ENCODE measurements at regions not wholly inside any gene's neighbourhood (a gene's known extent, or its start where the extent isn't known, plus 50 kb on each side); places are given as distances from the start of the nearest gene placed in this dataset.

DNA sequence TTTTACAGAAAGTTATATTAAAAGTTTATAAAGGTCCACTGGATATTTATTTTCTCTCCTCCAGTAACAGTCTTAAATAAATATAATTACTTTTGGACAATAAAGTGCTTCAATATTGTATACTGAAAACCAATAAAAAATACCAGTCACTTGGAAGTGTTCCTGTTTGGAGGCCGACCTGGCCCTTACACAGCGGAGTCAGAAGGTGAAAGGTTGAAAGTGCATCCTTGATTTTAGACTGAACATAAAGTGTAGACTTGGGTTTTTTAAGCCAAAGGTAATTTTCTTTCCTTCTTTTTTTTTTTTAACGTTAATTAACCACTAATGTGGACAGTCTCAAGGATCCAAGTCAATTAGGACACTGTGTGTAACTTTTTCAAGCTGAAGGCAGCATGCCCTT lies 152.3 kb upstream of the TBX18 start:
- TF ChIP-seq, protein P1, sequence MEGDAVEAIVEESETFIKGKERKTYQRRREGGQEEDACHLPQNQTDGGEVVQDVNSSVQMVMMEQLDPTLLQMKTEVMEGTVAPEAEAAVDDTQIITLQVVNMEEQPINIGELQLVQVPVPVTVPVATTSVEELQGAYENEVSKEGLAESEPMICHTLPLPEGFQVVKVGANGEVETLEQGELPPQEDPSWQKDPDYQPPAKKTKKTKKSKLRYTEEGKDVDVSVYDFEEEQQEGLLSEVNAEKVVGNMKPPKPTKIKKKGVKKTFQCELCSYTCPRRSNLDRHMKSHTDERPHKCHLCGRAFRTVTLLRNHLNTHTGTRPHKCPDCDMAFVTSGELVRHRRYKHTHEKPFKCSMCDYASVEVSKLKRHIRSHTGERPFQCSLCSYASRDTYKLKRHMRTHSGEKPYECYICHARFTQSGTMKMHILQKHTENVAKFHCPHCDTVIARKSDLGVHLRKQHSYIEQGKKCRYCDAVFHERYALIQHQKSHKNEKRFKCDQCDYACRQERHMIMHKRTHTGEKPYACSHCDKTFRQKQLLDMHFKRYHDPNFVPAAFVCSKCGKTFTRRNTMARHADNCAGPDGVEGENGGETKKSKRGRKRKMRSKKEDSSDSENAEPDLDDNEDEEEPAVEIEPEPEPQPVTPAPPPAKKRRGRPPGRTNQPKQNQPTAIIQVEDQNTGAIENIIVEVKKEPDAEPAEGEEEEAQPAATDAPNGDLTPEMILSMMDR (IDR thresholded peaks at IDR 0.05; ENCODE audit: borderline replicate concordance, extremely low read depth, insufficient read depth), result no peak
- Histone ChIP-seq H3K9ac (ENCODE audit: low read length in 3 of 3) (no peak overlapping the region), H3K4me1 (ENCODE audit: control insufficient read depth in 2 of 3, insufficient read depth in 2 of 3, low read depth in 1 of 3, low read length in 3 of 3) (no peaks in the 10 kb centered on the region), H3K27ac (ENCODE audit: low read depth in 2 of 2, low read length in 2 of 2) (no peak overlapping the region), H3K36me3 (ENCODE audit: control insufficient read depth in 2 of 3, insufficient read depth in 3 of 3, low read length in 3 of 3) (no peaks in the 10 kb centered on the region), H3K4me3 (ENCODE audit: low read length in 3 of 3) (no peak overlapping the region), H3K9me3 (ENCODE audit: control insufficient read depth in 2 of 3, insufficient read depth in 1 of 3, low read length in 3 of 3) (no peaks in the 10 kb centered on the region), H3K27me3 (ENCODE audit: control insufficient read depth, insufficient read depth, low read length) (no peaks in the 10 kb centered on the region)
- intact Hi-C loops (cut with DNase I), result no loop called here
- FAIRE-seq (no peak), DNase-seq (no peak)

DNA sequence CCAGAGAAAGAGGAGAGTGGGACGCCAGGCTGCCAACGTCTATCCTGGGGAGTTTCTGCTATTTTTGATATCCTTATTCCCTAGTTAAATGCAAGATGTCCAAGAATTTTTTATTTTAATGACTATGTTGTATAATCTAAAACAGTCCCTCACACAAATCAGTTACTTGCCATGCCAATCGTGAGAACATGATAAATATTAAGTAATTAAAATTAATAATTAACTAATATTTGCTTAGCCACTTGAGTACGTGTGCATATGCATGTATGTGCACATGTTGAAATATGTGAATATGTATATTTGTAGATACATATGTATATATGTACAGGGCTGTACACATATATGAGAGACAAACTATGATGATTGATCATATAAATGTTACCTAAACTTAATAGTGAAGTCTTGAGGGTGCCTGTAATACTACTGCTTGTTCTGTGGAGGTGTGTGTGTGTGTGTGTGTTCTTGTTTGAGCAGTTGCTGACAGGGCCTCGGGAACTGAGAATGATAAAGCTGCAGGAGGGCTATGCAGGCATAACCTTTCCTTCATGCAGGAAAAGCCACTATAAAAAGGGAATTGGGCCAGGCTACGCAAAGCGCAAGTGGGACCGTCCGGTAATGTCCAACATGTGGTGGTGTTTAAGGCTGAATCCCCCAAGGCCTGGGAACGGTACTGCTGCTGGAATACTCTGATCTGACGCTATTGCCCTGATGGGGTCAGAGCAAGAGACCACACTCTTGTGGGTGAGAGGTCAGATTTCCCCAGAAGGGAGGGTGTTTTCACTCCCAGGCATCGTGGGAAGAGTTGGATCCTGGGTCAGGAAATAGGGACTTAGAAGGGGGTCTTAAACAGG lies 148.3 kb upstream of the TBX18 start:
- no peak overlapping the region for H3K4me3 ChIP-seq (ENCODE audit: low read length in 3 of 3)
- no peaks in the 10 kb centered on the region for H3K36me3 ChIP-seq (ENCODE audit: control insufficient read depth in 2 of 3, insufficient read depth in 3 of 3, low read length in 3 of 3)
- TF ChIP-seq, protein P1 (IDR thresholded peaks at IDR 0.05; ENCODE audit: borderline replicate concordance, extremely low read depth, insufficient read depth), result no peak
- DNase-seq (no peak), FAIRE-seq (no peak)
- H3K27ac ChIP-seq (ENCODE audit: low read depth in 2 of 2, low read length in 2 of 2), result no peak overlapping the region
- intact Hi-C loops (cut with DNase I), result no loop called here
- H3K9me3 ChIP-seq (ENCODE audit: control insufficient read depth in 2 of 3, insufficient read depth in 1 of 3, low read length in 3 of 3), result no peaks in the 10 kb centered on the region
- no peaks in the 10 kb centered on the region for H3K27me3 ChIP-seq (ENCODE audit: control insufficient read depth, insufficient read depth, low read length)
- no peak overlapping the region for H3K9ac ChIP-seq (ENCODE audit: low read length in 3 of 3)
- H3K4me1 ChIP-seq (ENCODE audit: control insufficient read depth in 2 of 3, insufficient read depth in 2 of 3, low read depth in 1 of 3, low read length in 3 of 3), result no peaks in the 10 kb centered on the region

- H3K9ac ChIP-seq (ENCODE audit: low read length in 3 of 3), result no peak overlapping the region
- TF ChIP-seq, protein P1 (IDR thresholded peaks at IDR 0.05; ENCODE audit: borderline replicate concordance, extremely low read depth, insufficient read depth), result no peak
- no peaks in the 10 kb centered on the region for H3K9me3 ChIP-seq (ENCODE audit: control insufficient read depth in 2 of 3, insufficient read depth in 1 of 3, low read length in 3 of 3)
- no peak overlapping the region for H3K4me3 ChIP-seq (ENCODE audit: low read length in 3 of 3)
- DNase-seq, result no peak
- intact Hi-C loops (cut with DNase I), result no loop called here
- no peaks in the 10 kb centered on the region for H3K36me3 ChIP-seq (ENCODE audit: control insufficient read depth in 2 of 3, insufficient read depth in 3 of 3, low read length in 3 of 3)
- H3K4me1 ChIP-seq (ENCODE audit: control insufficient read depth in 2 of 3, insufficient read depth in 2 of 3, low read depth in 1 of 3, low read length in 3 of 3), result no peaks in the 10 kb centered on the region
- H3K27ac ChIP-seq (ENCODE audit: low read depth in 2 of 2, low read length in 2 of 2), result no peak overlapping the region
- FAIRE-seq, result no peak
- H3K27me3 ChIP-seq (ENCODE audit: control insufficient read depth, insufficient read depth, low read length), result no peaks in the 10 kb centered on the region
Measured at GRCh38 chr6:84910906-84911607, 146.7 kb upstream of the TBX18 start.

All from kidney (tissue), 13 donors.